GM12892 (cell line): ENCODE measurements at regions not wholly inside any gene's neighbourhood (a gene's known extent, or its start where the extent isn't known, plus 50 kb on each side); places are given as distances from the start of the nearest gene placed in this dataset.

Experiments
- POLR2A ChIP-seq: IDR thresholded peaks from 2 replicates; pipeline ENCODE4 v1.6.1; 2011; ENCODE audit warnings: low read depth, low read length, control low read depth
- POLR2AphosphoS5 ChIP-seq: IDR thresholded peaks from 2 replicates; pipeline ENCODE4 v1.6.1; 2011; ENCODE audit warnings: low read depth, low read length, control low read depth

GRCh38 chr1:118736322-118736721 is 251.8 kb downstream of the TBX15 start:
- TF ChIP-seq POLR2A (no peak), POLR2AphosphoS5 (no peak)
